H1 (cell line): ENCODE measurements at regions not wholly inside any gene's neighbourhood (a gene's known extent, or its start where the extent isn't known, plus 50 kb on each side); places are given as distances from the start of the nearest gene placed in this dataset.

Experiments
- CTCF ChIA-PET: fragments of 300-600 bp; sonication (Branson Sonifier 250); formaldehyde crosslinking; loops from one replicate; lab custom pipeline; 2021; ENCODE audit not compliant: partially characterized antibody; lab: Charles Lee
- POLR2A ChIA-PET: fragments of 300-600 bp; sonication (Branson Sonifier 250); formaldehyde crosslinking; loops from one replicate; lab custom pipeline; 2021; ENCODE audit warnings: inconsistent platforms; ENCODE audit not compliant: partially characterized antibody; lab: Charles Lee
- DNase-seq, 2 experiments: peaks; one replicate each; pipeline versions ENCODE4 v3.0.0 to v3.0.0-alpha.2; 2010 to 2022; ENCODE audit warnings: low spot score in 2 of 2, low read depth in 1 of 2, mixed read lengths in 1 of 2
- FAIRE-seq: peaks from 2 replicates; lab custom pipeline; 2011; peaks lifted over from hg19 to GRCh38; lab: Jason Lieb, UNC
- H2AFZ ChIP-seq: 2 replicates; pipeline ENCODE4 v1.8.1; 2012; ENCODE audit warnings: low read length, inconsistent platforms
- H2AK5ac ChIP-seq: 2 replicates; pipeline ENCODE4 v1.6.1; 2013; ENCODE audit warnings: low read depth, low read length
- H2BK120ac ChIP-seq: replicated peaks from 2 replicates; pipeline ENCODE3; 2013; ENCODE audit warnings: low read depth, low read length, inconsistent platforms
- H2BK12ac ChIP-seq: 2 replicates; pipeline ENCODE4 v1.6.1; 2013; ENCODE audit warnings: low read depth, low read length
- H2BK15ac ChIP-seq: 2 replicates; pipeline ENCODE4 v1.6.1; 2013; ENCODE audit warnings: low read length
- H2BK20ac ChIP-seq: 2 replicates; pipeline ENCODE4 v1.6.1; 2013; ENCODE audit warnings: low read length
- H2BK5ac ChIP-seq: 2 replicates; pipeline ENCODE4 v1.6.1; 2013; ENCODE audit warnings: low read depth, low read length
- H3K14ac ChIP-seq: 2 replicates; pipeline ENCODE4 v1.6.1; 2013; ENCODE audit warnings: inconsistent platforms; ENCODE audit not compliant: insufficient read length
- H3K18ac ChIP-seq: 2 replicates; pipeline ENCODE4 v1.6.1; 2013; ENCODE audit warnings: low read length; ENCODE audit errors: extremely low read depth
- H3K23ac ChIP-seq: 2 replicates; pipeline ENCODE4 v1.6.1; 2013; ENCODE audit warnings: inconsistent platforms; ENCODE audit not compliant: insufficient read length
- H3K23me2 ChIP-seq: 2 replicates; pipeline ENCODE4 v1.6.1; 2013; ENCODE audit warnings: low read depth, low read length
- H3K27ac ChIP-seq: 2 replicates; pipeline ENCODE4 v1.6.1; 2011; ENCODE audit warnings: low read depth, low read length, inconsistent platforms
- H3K27me3 ChIP-seq, 4 experiments: replicated peaks in 1 of 4; 1 replicate in 1 of 4; 2 replicates in 3 of 4; pipeline versions ENCODE4 v1.6.1 to v1.8.1; 2011 to 2013; ENCODE audit warnings: low read length in 3 of 4, mild to moderate bottlenecking in 3 of 4, inconsistent platforms in 2 of 4, mixed read lengths in 2 of 4, moderate library complexity in 1 of 4; ENCODE audit not compliant: control insufficient read depth in 3 of 4, insufficient read depth in 3 of 4; ENCODE audit errors: extremely low read depth in 1 of 4
- H3K36me3 ChIP-seq, 4 experiments: 2 replicates each; pipeline versions ENCODE4 v1.6.1 to v1.8.1; 2011 to 2013; ENCODE audit warnings: mild to moderate bottlenecking in 4 of 4, low read length in 3 of 4, moderate library complexity in 2 of 4, control low read depth in 1 of 4, inconsistent platforms in 1 of 4; ENCODE audit not compliant: insufficient read depth in 4 of 4, control insufficient read depth in 2 of 4
- H3K4ac ChIP-seq: replicated peaks from 2 replicates; pipeline ENCODE3; 2013; ENCODE audit warnings: low read length, low read depth, mixed read lengths, inconsistent platforms; ENCODE audit not compliant: insufficient read length
- H3K4me1 ChIP-seq, 4 experiments: replicated peaks in 1 of 4; 1 replicate in 1 of 4; 2 replicates in 3 of 4; pipeline versions ENCODE4 v1.6.1 to v1.8.1; 2011 to 2013; ENCODE audit warnings: low read length in 3 of 4, inconsistent platforms in 2 of 4, mixed read lengths in 1 of 4; ENCODE audit not compliant: insufficient read depth in 4 of 4, control insufficient read depth in 3 of 4
- H3K4me2 ChIP-seq, 2 experiments: 2 replicates each; pipeline versions ENCODE4 v1.6.1 to v1.8.1; 2011 to 2013; ENCODE audit warnings: low read depth in 2 of 2, low read length in 2 of 2, control low read depth in 1 of 2, inconsistent platforms in 1 of 2, mild to moderate bottlenecking in 1 of 2; ENCODE audit not compliant: insufficient read depth in 1 of 2
- H3K4me3 ChIP-seq, 4 experiments: fragments of 200-600, 300-600 bp in 1 of 4; sonication (generic), shearing (Covaris generic), sonication (Bioruptor Twin) in 1 of 4; 2 replicates each; pipeline versions ENCODE4 v1.5.1 to v1.8.1; 2011 to 2016; ENCODE audit warnings: low read length in 4 of 4, low read depth in 3 of 4, control low read depth in 2 of 4, inconsistent platforms in 2 of 4, mild to moderate bottlenecking in 2 of 4, mixed read lengths in 1 of 4, moderate library complexity in 1 of 4; ENCODE audit not compliant: insufficient read depth in 2 of 4; ENCODE audit errors: extremely low read depth in 1 of 4
- H3K56ac ChIP-seq: replicated peaks from 2 replicates; pipeline ENCODE3; 2013; ENCODE audit warnings: low read depth, mild to moderate bottlenecking, mixed read lengths, low read length, inconsistent platforms; ENCODE audit not compliant: insufficient read length
- H3K79me1 ChIP-seq: 2 replicates; pipeline ENCODE4 v1.6.1; 2013; ENCODE audit warnings: low read depth, low read length, control low read depth
- H3K79me2 ChIP-seq, 2 experiments: 2 replicates each; pipeline versions ENCODE4 v1.6.1 to v1.8.1; 2012 to 2013; ENCODE audit warnings: low read length in 2 of 2, mild to moderate bottlenecking in 2 of 2, inconsistent platforms in 1 of 2; ENCODE audit not compliant: insufficient read depth in 2 of 2, control insufficient read depth in 1 of 2
- H3K9ac ChIP-seq, 4 experiments: replicated peaks in 1 of 4; 1 replicate in 1 of 4; 2 replicates in 3 of 4; pipeline versions ENCODE4 v1.6.1 to v1.8.1; 2011 to 2013; ENCODE audit warnings: low read depth in 3 of 4, low read length in 3 of 4, control low read depth in 2 of 4, mild to moderate bottlenecking in 2 of 4, moderate library complexity in 2 of 4, inconsistent platforms in 1 of 4; ENCODE audit errors: extremely low read depth in 1 of 4
- H3K9me3 ChIP-seq, 2 experiments: 2 replicates each; pipeline versions ENCODE4 v1.6.1 to v1.8.1; 2012 to 2013; ENCODE audit warnings: mild to moderate bottlenecking in 2 of 2, moderate library complexity in 2 of 2, control low read depth in 1 of 2, inconsistent platforms in 1 of 2, low read depth in 1 of 2, low read length in 1 of 2, mixed read lengths in 1 of 2; ENCODE audit not compliant: insufficient read depth in 2 of 2
- H4K20me1 ChIP-seq, 2 experiments: replicated peaks in 1 of 2; 2 replicates each; pipeline versions ENCODE3 to v1.8.1; 2011 to 2013; ENCODE audit warnings: inconsistent platforms in 2 of 2, low read length in 2 of 2, mild to moderate bottlenecking in 1 of 2; ENCODE audit not compliant: insufficient read depth in 2 of 2, control insufficient read depth in 1 of 2
- H4K5ac ChIP-seq: 2 replicates; pipeline ENCODE4 v1.6.1; 2013; ENCODE audit warnings: low read length, low read depth, mixed read lengths, inconsistent platforms; ENCODE audit not compliant: insufficient read length
- H4K8ac ChIP-seq: 2 replicates; pipeline ENCODE4 v1.8.0; 2013; ENCODE audit warnings: mild to moderate bottlenecking, moderate library complexity, low read length, inconsistent platforms; ENCODE audit not compliant: insufficient read depth; ENCODE audit errors: extremely low read depth
- H4K91ac ChIP-seq: replicated peaks from 2 replicates; pipeline ENCODE3; 2013; ENCODE audit warnings: low read length, mixed read lengths, inconsistent platforms; ENCODE audit not compliant: insufficient read length
- FOSL1 ChIP-seq: IDR thresholded peaks from 2 replicates; pipeline ENCODE4 v1.6.1; 2011; ENCODE audit warnings: mild to moderate bottlenecking, low read depth, low read length, moderate library complexity; ENCODE audit not compliant: insufficient read depth
- POLR2AphosphoS5 ChIP-seq: IDR thresholded peaks from 2 replicates; pipeline ENCODE4 v1.6.1; 2011; ENCODE audit warnings: low read depth, low read length
- RAD21 ChIP-seq, 2 experiments: IDR thresholded peaks in 1 of 2; conservative IDR thresholded peaks in 1 of 2; 2 replicates each; pipeline ENCODE4 v1.6.1; 2011; ENCODE audit warnings: low read depth in 2 of 2, low read length in 2 of 2, improper control_type of control experiment in 1 of 2, inconsistent platforms in 1 of 2, mild to moderate bottlenecking in 1 of 2, moderate library complexity in 1 of 2
- WGBS, 2 experiments: shearing (Covaris generic) in 1 of 2; methylation state at CpG; one replicate each; pipeline versions ENCODE4 v1.1.6 to v1.1.7; 2013 to 2015; ENCODE audit warnings: low lambda C conversion rate in 2 of 2, mixed read lengths in 2 of 2, inconsistent platforms in 1 of 2, low coverage in 1 of 2, missing lambda C conversion rate in 1 of 2; ENCODE audit not compliant: insufficient replicate concordance in 2 of 2, insufficient coverage in 1 of 2, insufficient read length in 1 of 2; ENCODE audit errors: extremely low coverage in 1 of 2, missing lambda C conversion rate in 1 of 2; 5-methylcytosine and 5-hydroxymethylcytosine counted together
- TF ChIP-seq, protein P1 (sequence below), 3 experiments: IDR thresholded peaks; 1 replicate in 2 of 3; 2 replicates in 1 of 3; pipeline versions ENCODE4 v1.5.1 to v1.6.1; 2011; ENCODE audit warnings: low read length in 3 of 3, mild to moderate bottlenecking in 3 of 3, inconsistent platforms in 2 of 3, low read depth in 1 of 3, moderate library complexity in 1 of 3; ENCODE audit not compliant: insufficient read depth in 1 of 3; ENCODE audit errors: control extremely low read depth in 1 of 3

DNA sequence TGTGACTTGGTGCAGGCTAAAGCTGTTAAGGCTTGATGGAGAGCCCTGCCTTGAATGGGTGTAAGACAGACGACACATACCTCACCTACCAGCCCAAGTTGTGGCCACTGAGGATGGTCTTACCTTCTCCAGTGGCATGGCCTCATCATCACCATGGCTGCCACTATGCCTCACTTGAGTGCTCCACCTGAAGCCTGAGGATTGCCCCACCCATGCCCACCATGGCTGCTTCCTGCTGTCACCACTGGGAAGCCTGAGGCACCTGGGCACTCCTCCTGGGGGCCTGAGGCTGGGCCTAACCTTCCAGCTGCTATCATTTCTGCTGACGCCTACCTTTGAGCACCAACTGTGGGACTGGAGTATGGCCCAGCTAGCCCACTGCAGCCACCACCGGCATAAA is 1605.7 kb upstream of the FLRT2 start (continued):
- no peak for TF ChIP-seq POLR2AphosphoS5

DNA sequence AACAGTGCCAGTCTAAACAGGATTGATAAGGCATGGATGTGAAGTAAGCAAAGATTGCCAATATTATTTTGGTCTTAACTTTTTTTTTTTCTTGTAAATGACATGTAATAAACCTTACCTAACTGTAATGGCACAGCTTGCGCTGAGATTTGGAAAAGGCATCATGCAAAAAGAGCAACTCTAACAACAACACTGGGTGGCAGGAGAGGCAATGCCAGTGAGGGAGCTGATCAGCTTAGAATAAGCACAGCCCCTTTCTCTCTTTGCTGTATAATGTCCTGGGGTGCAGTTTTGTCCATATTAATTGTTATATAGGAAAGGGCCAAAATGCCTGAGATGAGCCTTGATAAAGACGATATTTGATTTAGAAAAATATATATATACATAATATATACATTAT is 1589.7 kb upstream of the FLRT2 start:
- H3K14ac ChIP-seq, result no peak overlapping the region
- H2BK15ac ChIP-seq, result no peak overlapping the region
- H3K9ac ChIP-seq, result no peak overlapping the region
- no peak overlapping the region for H4K8ac ChIP-seq
- H3K4me3 ChIP-seq, result no peak overlapping the region
- no peak overlapping the region for H3K4ac ChIP-seq
- no peaks in the 10 kb centered on the region for H3K27me3 ChIP-seq
- H3K79me2 ChIP-seq, result no peaks in the 10 kb centered on the region
- ChIA-PET CTCF (no interaction called here), POLR2A (no interaction called here)
- H4K5ac ChIP-seq, result no peak overlapping the region
- peak; percentile 54 to 61 for TF ChIP-seq RAD21 (IDR thresholded peaks at IDR 0.05 in 1 of 2, conservative IDR thresholded peaks at IDR 0.05 in 1 of 2; ENCODE audit: low read depth in 2 of 2, low read length in 2 of 2)
- no peak for TF ChIP-seq FOSL1
- TF ChIP-seq, protein P1, sequence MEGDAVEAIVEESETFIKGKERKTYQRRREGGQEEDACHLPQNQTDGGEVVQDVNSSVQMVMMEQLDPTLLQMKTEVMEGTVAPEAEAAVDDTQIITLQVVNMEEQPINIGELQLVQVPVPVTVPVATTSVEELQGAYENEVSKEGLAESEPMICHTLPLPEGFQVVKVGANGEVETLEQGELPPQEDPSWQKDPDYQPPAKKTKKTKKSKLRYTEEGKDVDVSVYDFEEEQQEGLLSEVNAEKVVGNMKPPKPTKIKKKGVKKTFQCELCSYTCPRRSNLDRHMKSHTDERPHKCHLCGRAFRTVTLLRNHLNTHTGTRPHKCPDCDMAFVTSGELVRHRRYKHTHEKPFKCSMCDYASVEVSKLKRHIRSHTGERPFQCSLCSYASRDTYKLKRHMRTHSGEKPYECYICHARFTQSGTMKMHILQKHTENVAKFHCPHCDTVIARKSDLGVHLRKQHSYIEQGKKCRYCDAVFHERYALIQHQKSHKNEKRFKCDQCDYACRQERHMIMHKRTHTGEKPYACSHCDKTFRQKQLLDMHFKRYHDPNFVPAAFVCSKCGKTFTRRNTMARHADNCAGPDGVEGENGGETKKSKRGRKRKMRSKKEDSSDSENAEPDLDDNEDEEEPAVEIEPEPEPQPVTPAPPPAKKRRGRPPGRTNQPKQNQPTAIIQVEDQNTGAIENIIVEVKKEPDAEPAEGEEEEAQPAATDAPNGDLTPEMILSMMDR (IDR thresholded peaks at IDR 0.05; ENCODE audit: control extremely low read depth in 1 of 3, insufficient read depth in 1 of 3, low read depth in 1 of 3, low read length in 3 of 3), result peak in 2 of 3 experiments; percentile 9 to 19; a peak in 1 of 4 replicates
- no peak overlapping the region for H3K23ac ChIP-seq
- no peak overlapping the region for H2AK5ac ChIP-seq
- WGBS, 2 experiments, result 93% methylated on average over 2 of the region's 2 CpGs; no CpG with 5 or more reads in 1 of the 2 experiments
- H2BK20ac ChIP-seq, result no peak overlapping the region
- FAIRE-seq (no peak), DNase-seq (no peak)
- no peak overlapping the region for H3K27ac ChIP-seq
- no peak overlapping the region for H2BK120ac ChIP-seq
- no peak overlapping the region for H3K18ac ChIP-seq
- no peak overlapping the region for H3K4me2 ChIP-seq
- H3K56ac ChIP-seq, result no peak overlapping the region
- H3K36me3 ChIP-seq, result no peaks in the 10 kb centered on the region
- H3K79me1 ChIP-seq, result no peaks in the 10 kb centered on the region
- peaks cover 13 to 16% of the 10 kb centered on the region in 2 experiments for H3K9me3 ChIP-seq
- no peaks in the 10 kb centered on the region for H3K4me1 ChIP-seq
- H4K20me1 ChIP-seq, result no peaks in the 10 kb centered on the region
- H3K23me2 ChIP-seq, result no peaks in the 10 kb centered on the region
- H4K91ac ChIP-seq, result no peak overlapping the region
- no peak overlapping the region for H2AFZ ChIP-seq
- H2BK12ac ChIP-seq, result no peak overlapping the region
- H2BK5ac ChIP-seq, result no peak overlapping the region
